ENCODE measurements at regions not wholly inside any gene's neighbourhood (a gene's known extent, or its start where the extent isn't known, plus 50 kb on each side); places are given as distances from the start of the nearest gene placed in this dataset.

DNA sequence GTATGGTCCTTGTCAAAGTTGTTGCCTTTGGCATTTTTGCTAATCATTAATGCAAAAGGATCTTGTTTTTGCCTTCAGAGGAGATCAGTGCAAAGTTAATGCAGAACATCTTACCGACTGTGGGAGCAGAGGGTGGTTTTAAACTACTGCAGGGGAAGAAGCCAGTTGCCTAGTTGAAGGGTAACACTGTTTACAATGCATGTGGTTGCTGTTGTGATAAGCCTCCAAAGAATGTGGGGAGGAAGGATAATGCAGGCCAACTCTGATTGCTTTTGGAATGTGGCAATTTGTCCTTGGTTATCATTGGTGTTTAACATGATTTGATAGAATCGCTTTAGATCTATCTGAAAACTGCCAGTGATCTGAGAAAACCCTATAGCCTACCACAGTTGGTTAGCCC, 204.3 kb upstream of the TLL1 start:
- Histone ChIP-seq H3T11ph (ENCODE audit: low read length) (no peak overlapping the region), H3K23me2 (ENCODE audit: insufficient read length, low read depth, low read length, poor library complexity, severe bottlenecking) (no peaks in the 10 kb centered on the region), H3K79me2 (ENCODE audit: insufficient read depth, low read length) (no peaks in the 10 kb centered on the region), H3K4me1 (ENCODE audit: insufficient read depth, low read length) (peaks cover 3% of the 10 kb centered on the region; the same call in 1 of the 2 replicates), H2BK120ac (ENCODE audit: low read depth, low read length, poor library complexity, severe bottlenecking) (no peak overlapping the region), H3K27ac (ENCODE audit: insufficient read length, low read depth, low read length) (no peak overlapping the region), H3K56ac (ENCODE audit: insufficient read length, low read depth, low read length) (no peak overlapping the region), H3K18ac (ENCODE audit: insufficient read length, low read depth, low read length) (no peak overlapping the region), H2BK15ac (ENCODE audit: low read depth, low read length) (no peak overlapping the region), H2BK12ac (ENCODE audit: insufficient read length, low read depth, low read length) (no peak overlapping the region), H3K79me1 (ENCODE audit: insufficient read depth, low read depth, low read length, poor library complexity, severe bottlenecking) (no peaks in the 10 kb centered on the region), H2AFZ (ENCODE audit: low read length) (no peak overlapping the region), H4K20me1 (ENCODE audit: control insufficient read depth, insufficient read depth, insufficient read length) (no peaks in the 10 kb centered on the region), H4K5ac (ENCODE audit: insufficient read length, low read depth, low read length) (no peak overlapping the region), H4K91ac (ENCODE audit: insufficient read length, low read depth, low read length) (no peak overlapping the region), H3K9me3 (ENCODE audit: control insufficient read depth, low read depth, low read length) (no peaks in the 10 kb centered on the region), H3K27me3 (ENCODE audit: insufficient read depth, low read length) (no peaks in the 10 kb centered on the region), H3K9ac (ENCODE audit: extremely low read depth, insufficient read length, low read length) (no peak overlapping the region), H3K4me2 (ENCODE audit: insufficient read depth, insufficient read length, low read length) (no peak overlapping the region), H3K23ac (ENCODE audit: insufficient read length, low read depth, low read length) (no peak overlapping the region), H2BK20ac (ENCODE audit: low read depth, low read length, poor library complexity, severe bottlenecking) (no peak overlapping the region), H2BK5ac (ENCODE audit: insufficient read length, low read length) (no peak overlapping the region), H3K14ac (ENCODE audit: insufficient read depth, low read length) (no peak overlapping the region), H2AK5ac (ENCODE audit: insufficient read length, low read length) (no peak overlapping the region), H4K8ac (replicated peaks; ENCODE audit: insufficient read length, low read depth, low read length) (no peak overlapping the region), H3K4ac (ENCODE audit: low read depth, low read length) (no peak overlapping the region)
- Mint-ChIP-seq H3K4me1 (peaks cover 8 to 10% of the 10 kb centered on the region in 2 experiments), H3K9me3 (no peaks in the 10 kb centered on the region; a peak in 1 of 5 replicates), H3K36me3 (ENCODE audit: insufficient read depth in 1 of 3, low read depth in 3 of 3) (no peaks in the 10 kb centered on the region), H3K4me3 (no peak overlapping the region), H3K27ac (no peak overlapping the region), H3K27me3 (ENCODE audit: low read depth) (no peaks in the 10 kb centered on the region)
- WGBS (ENCODE audit: extremely low coverage, insufficient read length, low lambda C conversion rate): no CpG with 5 or more reads among the region's 2 CpGs
- DNase-seq: no peak
- TF ChIP-seq, protein P1, sequence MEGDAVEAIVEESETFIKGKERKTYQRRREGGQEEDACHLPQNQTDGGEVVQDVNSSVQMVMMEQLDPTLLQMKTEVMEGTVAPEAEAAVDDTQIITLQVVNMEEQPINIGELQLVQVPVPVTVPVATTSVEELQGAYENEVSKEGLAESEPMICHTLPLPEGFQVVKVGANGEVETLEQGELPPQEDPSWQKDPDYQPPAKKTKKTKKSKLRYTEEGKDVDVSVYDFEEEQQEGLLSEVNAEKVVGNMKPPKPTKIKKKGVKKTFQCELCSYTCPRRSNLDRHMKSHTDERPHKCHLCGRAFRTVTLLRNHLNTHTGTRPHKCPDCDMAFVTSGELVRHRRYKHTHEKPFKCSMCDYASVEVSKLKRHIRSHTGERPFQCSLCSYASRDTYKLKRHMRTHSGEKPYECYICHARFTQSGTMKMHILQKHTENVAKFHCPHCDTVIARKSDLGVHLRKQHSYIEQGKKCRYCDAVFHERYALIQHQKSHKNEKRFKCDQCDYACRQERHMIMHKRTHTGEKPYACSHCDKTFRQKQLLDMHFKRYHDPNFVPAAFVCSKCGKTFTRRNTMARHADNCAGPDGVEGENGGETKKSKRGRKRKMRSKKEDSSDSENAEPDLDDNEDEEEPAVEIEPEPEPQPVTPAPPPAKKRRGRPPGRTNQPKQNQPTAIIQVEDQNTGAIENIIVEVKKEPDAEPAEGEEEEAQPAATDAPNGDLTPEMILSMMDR (conservative IDR thresholded peaks at IDR 0.05): no peak

All from H9 (cell line).